GM18519 (cell line): ENCODE measurements at regions not wholly inside any gene's neighbourhood (a gene's known extent, or its start where the extent isn't known, plus 50 kb on each side); places are given as distances from the start of the nearest gene placed in this dataset.
"Not testable (repeated sequence)": the region's sequence is repeated elsewhere in the genome, so short reads cannot be mapped to it uniquely, and the experiment has no call there.

Source experiments
- ATAC-seq: cut with Tn5 transposase; IDR thresholded peaks from one replicate; pipeline ENCODE4 v1.9.1; 2021; ENCODE audit warnings: mild to moderate bottlenecking, moderate library complexity; ENCODE audit not compliant: unreplicated experiment, low FRiP score

DNA sequence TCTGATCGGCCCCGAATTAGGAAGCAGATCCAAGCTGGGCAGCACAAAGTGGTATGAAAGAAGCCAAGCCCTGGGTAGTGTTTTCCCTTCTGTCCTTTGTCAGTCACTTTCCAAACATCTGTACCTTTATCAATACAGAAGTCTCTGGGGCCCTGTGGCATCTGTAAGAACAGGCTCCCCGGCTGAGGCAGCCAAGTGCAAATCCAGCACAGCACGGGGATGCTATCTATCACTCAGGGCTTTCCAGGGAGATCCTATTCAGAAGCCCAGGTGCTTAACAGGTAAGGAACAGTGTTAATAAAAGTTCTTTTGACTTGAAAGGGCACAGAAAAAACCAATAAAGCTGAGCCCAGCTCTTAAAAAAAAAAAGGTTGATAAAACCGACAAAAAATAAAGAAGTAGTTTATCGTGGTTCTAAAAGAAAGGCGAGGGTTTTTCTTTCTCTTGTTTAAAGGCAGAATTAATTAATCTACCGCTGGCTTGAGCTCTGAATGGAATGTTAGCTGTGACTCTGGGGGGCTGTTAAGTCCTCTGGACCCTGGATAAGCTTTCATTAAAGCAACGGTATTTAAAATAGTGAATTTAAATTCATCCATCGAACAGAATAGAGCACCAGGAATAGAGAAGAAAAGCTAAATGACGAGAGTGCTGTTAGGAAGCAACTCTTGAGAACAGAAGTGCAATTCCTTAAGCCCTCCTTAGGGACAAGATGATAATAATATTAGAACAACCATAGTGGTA, 119.1 kb upstream of the GATB start:
- no peak for ATAC-seq

DNA sequence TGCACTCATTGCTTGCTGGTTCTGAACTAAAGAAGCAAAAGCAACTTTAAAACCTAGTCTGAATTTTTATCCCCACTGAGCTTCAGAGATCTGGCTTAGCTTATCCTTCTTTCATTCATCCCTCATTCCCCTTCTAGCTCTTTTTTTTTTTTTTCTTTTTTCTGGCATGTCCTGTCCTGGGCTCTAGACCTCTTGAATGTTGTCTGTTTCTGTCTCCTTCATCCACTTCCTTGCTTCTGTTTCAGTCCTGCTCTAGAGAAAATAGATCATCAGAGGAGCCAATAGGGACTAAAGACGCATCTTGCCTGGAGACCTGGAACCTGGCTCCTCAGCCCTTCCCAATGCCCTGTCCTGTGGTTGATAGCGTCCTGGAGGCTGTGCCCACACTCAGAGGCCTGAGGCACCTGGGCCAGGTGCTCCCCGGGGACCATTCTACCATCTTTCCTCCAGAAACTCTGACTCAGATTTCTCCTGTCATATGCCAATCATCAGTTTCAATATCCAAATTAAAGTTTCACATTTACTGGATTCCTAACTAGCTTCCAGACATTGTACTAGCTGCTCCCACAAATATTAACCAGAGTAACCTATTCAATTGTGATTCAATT, 115.7 kb upstream of the GATB start:
- ATAC-seq, result no peak

DNA sequence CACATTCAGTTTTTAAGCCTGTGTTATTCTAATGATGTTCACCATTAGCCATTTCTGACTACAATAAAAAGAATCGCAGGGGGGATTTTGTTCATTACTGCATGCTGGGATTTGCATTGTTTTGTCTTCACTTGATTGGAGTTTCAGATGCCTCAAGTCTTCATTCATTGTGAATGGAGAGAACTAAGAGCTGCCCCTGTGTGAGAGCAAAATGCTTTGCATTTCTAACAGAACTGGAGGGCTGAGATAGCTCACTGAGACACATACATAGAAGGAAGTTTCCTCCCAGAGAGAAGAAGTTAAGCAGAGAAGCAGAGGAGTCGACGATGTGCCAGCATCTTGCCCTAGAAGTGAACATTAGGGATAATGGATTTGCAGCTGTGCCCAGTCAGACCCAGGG, 113.5 kb upstream of the GATB start:
- no peak for ATAC-seq

DNA sequence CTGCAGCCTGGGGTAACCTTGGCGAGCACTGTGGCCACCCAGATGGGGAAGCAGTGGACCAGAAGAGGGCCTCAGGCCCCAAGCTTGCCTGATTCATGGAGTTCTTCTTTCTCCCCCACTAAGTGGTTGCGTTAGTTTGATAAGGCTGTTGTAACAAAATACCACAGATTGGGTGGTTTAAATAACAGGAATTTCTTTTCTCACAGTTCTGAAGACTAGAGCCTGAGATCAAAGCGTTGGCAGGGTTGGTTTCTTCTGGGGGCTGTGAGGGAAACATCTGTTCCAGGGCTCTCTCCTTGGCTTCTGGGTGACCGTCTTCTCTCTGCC, 105.7 kb upstream of the GATB start:
- no peak for ATAC-seq

DNA sequence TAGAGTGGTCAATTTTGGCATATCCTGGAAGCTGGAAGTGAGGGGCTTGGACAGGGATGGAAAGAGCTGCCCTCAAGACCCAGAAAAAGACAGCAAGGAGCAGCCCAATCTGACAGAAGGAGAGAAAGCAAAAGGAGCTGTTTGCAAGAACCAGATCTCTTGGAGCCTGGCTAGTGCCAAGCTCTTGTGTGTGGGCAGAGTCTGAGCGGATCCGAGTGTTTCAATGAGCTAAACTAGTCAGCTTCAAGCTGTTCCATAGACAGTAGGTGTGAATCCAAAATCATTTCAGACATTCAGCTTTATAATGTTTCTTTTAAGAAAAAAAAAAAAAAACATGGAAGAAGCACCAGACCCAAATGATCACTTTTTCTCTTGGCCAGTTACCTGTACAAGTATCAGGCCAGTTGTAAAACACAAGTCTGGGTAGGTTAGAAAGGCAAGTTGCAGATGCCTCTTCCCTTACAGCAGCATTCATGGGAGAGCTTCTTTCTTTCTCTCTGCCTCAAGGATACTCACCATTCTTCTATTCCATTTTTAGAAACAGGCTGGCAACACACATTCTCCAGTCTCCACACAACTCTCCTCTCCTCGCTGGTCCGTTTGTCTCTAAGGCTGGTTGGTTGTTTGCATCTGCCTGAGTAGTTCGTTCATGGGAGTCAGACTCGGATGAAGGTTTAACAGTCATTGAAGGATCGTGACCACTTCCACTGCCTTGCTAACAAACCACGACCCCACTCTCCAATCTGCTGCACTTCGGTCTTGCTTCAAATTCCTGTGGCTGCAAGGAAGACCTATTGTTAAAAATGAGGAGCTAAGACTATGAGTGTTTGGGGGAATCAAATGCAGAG, 105.2 kb upstream of the GATB start:
- ATAC-seq, result no peak

DNA sequence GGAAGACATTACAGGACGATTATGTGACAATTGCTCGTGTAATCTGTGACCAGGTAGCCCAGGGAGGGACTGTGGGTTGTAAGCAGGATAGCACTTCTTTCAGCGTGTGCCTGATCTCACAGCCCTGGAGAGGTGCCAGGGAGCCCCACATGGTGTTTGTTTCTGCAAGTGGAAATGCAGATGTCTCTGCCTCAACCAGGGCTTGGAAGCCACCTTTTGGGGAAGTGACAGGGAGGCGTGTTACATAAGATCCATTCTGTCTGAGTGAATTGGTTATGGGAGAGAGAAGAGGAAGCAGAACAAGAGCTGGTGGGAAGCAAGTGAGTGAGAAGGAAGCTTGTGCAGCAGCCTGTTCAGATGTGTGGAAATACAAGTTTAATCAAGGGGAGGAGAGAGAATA, 104.5 kb upstream of the GATB start:
- no peak for ATAC-seq

DNA sequence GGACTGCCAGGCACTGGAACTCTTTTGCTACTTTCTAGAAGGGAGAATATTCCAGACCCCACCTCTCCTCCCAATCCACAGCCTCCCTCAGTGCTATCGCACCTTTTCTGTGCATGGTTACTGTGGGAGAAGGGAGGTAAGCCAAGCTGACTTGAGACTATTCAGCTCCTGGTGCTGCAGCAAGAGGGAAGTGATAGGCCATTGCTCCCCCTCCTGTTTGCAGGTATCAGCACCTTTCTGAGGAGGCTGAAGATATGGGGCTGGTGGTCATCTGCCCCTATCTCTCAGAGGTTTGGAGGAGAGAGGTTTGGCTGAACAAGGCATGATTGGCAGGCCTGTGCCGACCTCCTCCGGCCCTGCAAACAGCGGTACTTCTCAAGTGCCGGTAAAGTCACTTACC, 103.3 kb upstream of the GATB start:
- ATAC-seq, result no peak

DNA sequence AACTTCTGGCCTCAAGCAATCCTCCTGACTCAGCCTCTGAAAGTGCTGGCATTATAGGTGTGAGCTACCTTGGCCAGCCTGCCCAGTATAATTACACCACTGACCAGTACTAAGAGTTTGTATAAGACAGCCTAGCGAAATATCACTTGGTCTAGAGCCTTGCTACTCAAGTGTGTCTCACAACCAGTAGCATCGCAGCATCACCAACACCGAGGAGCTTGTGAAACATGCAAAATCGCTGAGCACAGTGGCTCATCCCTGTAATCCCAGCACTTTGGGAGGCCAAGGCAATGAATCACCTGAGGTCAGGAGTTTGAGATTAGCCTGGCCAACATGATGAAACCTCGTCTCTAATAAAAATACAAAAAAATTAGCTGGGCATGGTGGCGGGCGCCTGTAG, 102.0 kb upstream of the GATB start:
- ATAC-seq, result no peak

DNA sequence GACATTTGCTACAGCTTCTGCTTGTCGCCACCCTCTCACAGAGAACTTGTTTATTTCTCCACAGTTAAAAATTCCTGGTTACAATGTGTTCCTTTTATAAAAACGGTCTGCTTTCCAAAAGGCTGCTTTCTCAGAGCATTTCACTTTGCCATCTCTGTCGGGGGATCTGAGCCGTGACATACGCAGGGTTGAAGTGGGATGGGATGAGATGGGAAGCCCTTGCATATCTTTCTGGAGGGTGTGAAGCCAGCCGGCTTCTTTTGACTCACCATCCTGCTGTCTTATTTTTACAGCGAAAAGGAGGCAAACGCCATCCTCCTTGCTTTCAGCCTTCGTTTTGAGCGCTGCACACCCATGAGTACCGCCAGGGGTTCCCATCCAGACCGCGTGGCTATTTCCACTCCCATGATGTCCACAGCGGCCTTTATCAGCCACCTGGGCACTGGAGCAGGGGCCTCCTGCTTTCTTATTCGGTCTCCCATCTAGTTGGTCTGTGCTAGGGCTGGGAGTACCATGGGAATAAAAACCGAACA, 99.8 kb upstream of the GATB start:
- no peak for ATAC-seq

DNA sequence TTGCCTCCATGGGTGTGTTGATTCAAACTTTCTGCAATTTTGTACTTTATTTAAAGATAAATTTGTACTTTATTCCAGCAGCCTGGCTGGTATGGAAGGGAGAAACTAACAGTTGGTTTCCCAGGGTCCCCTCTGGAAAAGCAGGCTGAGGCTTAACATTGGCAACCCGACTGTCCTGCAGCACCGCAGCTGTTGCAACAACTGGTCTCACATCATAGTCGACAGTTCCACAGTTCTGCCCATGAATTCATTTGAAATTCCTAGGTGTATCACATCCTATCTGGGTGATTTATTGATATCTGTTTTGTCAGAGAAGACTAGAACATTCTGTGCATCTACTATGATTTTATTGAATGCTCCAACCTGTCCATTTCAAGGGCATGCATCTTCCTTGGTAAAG, 98.8 kb upstream of the GATB start:
- ATAC-seq, result no peak

DNA sequence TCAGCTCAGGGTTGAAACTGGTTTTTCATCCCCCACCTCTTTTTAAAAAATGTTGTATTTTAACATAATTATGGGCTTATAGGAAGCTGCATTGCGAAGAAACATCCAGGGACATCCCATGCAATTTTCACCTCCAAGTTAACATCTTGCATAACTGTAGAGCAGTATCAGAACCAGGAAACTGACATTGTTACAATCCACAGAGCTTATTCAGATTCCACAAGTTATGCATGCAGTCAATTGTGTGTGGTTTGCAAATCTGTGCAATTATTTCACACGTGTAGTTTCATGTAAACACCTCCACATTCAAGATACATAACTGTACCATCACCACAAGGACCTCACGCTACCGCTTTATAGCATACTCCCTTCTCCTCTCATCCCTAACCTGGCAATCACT, 97.5 kb upstream of the GATB start:
- ATAC-seq, result no peak

DNA sequence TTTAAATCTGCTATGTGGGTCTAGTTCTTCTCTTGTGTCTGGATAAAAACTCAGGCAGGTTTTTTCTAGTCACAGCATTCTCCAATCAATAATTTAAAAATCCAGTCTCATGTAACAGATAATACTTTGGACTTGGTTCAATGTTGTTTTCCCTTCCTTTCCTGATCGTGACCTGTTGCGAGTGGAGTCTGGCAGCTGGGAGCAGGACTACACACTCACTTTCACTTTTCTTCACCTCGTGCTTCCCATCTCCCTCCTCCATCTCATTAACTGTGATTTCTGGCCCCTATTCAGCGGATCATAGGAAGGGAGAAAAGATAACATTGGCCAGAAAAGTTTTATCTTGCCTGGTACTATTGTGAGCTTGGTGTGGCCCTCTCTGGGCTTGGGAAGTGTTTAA, 96.6 kb upstream of the GATB start:
- no peak for ATAC-seq

DNA sequence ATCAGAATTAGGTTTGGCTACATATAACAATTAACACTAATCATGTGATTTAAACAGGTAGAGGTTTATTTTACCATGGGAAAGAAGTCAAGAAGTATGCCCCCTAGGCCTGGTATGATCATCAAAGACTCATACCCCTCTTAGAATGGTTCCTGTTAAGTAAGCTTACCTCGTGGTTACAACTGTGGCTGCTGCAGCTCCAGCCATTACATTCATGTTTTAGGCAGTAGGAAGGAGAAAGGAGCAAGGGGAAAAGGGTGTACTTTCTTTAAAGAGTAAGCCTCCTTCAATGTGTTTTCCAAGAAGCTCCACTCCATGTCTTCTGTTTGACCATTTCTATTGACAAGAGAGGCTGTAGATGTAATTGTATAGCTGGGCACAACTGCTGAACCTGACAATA, 94.9 kb upstream of the GATB start:
- ATAC-seq, result no peak

DNA sequence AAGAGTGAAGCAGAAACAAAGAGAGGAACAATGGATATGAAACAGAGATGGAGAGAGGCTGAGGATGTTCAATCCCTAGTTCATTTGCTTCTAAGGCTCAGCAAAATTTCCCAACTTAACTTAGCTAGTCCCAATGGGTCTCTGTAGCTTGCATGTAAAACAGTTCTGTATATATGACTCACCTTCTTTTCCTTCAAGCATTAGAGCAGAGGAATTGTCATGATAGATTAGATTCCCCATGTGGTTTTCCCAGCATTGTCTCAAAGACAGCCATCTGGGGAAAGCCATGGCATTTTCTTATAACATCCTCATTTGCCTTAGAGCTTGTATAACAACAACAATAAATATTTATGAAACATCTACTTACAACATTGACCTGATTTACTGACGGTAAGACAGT, 93.9 kb upstream of the GATB start:
- ATAC-seq, result no peak

DNA sequence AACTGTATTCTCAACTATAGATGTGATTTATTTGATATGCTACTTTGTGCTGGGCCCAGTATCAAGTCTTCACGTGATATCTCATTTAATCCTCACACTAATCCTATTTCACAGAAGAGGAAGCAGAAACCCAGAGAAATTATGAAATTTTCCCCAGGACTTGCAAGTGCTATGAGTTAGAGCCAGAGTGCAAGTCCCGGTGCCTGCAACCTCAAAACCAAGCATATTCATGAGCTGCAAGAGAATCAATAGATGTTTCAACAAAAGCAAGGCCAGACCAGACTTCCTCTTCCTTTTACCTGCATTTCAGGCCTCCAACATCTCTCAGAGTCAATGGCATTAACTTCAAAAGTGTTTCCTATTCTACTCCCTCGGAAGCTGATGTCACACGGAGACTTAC, 92.2 kb upstream of the GATB start:
- ATAC-seq, result no peak

DNA sequence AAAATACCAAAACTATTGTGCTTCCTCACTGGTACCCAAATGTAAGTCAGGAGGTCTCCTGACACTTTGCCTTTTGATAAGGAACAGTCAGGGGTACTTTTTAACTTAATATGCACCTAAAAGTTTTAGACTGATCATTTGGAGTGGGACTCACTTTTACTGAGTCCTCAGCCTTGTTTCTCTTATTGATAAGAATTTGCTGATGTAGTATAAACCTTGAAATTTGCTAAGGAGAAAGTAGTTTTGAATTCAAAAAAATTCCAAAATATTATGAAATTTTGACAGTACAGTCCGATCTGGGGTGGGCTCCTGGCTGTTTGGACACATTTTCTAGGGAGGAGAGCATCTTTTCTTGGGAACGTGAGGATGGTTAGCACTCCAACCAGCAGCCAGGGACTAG, 91.4 kb upstream of the GATB start:
- ATAC-seq, result no peak

DNA sequence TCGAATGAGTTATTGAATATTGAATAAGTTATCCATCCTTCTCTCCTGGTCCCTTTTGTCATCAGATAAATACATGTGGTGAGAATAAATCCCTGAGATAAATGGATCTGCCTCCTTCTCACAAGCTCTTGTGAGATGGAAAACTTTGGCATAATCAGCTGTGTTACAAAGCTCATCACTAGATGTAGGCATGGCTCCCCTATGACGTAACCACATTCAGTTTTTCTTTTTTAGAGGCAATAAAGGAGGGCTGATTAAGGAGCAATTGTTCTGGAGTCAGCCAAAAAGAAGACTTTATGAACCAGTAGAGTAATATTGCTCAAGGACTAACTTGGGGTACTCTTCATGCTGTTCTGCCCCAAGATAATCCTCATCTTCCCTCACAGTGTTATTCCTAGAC, 90.5 kb upstream of the GATB start:
- ATAC-seq, result no peak

DNA sequence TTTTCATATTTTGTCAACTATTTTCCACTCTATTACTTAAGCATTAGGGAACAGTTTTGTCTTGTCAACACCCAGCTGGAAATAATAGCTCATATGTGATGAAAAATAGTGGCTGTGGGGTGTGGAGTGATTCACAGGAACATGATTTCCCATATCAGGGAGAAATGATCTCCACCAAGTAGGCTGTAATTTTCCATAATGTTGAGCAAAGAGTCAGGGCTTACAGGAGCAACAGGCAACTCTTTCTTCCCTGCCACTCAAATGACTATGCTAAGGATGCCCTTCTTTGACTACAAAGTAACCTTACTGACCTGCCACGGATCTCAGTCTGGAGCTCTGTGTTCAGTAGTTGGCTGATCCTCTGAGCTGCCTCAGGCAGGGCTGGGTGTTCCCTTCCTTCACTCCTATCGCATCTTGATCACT, 90.0 kb upstream of the GATB start:
- no peak for ATAC-seq

DNA sequence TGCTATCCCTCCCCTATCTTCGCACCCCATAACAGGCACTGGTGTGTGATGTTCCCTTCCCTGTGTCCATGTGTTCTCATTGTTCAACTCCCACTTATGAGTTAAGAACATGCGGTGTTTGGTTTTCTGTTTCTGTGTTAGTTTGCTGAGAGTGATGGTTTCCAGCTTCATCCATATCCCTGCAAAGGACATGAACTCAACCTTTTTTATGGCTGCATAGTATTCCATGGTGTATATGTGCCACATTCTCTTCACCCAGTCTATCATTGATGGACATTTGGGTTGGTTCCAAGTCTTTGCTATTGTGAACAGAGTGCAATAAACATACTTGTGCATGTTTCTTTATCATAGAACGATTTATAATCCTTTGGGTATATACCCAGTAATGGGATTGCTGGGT, 84.7 kb upstream of the GATB start:
- ATAC-seq, result not testable (repeated sequence)

DNA sequence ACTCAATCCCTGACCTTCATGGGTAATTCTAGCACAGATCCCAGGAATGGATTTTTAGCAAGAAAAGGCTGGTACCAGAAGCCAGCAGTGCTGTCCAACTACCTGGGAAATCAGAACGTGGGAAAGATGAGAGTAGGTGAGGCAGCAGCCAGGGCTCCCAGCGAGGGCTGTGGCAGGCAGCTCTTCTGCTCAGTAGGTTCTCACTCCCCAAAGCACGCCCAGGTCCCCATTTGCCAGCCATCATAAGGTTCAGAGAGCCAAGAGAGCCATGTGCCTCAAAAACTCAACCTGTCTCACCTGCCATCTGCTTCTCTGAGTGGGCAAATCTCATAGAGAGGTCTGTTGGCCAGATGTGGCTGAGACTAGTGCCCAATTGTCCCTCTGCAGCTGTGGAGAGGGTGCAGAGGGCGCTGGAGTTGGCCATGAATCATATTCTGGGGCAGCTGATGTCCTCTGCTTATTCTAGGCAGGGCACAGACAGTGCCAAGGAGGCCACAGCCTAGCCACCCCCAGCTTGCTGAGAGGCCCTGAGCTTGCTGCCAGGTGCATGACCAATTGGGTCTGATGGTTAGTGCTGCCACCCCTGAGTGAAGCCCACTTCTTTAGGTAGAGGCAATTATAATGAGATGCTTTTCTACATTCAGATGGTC, 81.7 kb upstream of the GATB start:
- no peak for ATAC-seq

DNA sequence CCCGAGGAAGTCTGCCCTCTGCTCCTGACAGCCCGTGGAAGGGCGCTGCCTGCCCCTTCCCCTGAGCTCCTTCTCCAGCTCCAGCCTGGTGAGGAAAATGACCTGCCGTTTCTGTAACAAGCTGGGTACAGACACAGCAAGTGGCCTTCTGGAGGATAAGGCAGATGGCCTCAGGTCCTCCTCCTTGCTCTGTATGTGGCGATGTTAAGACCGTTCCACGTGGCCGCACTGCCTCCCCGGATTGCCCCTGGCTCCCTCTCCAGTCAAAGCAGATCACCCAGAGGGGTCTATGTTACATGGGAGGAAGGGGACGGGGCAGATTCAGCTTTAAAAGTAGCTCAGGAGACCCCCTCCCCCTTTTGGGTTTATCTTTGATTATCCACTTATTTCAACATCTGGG, 80.3 kb upstream of the GATB start:
- no peak for ATAC-seq
